ENCODE measurements at regions not wholly inside any gene's neighbourhood (a gene's known extent, or its start where the extent isn't known, plus 50 kb on each side); places are given as distances from the start of the nearest gene placed in this dataset.

- Mint-ChIP-seq H3K27me3 (ENCODE audit: low read depth, unreplicated experiment) (no peaks in the 10 kb centered on the region), H3K4me3 (ENCODE audit: unreplicated experiment) (no peak overlapping the region), H3K36me3 (ENCODE audit: low read depth, unreplicated experiment) (no peaks in the 10 kb centered on the region), H3K9me3 (ENCODE audit: unreplicated experiment) (no peaks in the 10 kb centered on the region), H3K4me1 (ENCODE audit: low read depth, unreplicated experiment) (no peaks in the 10 kb centered on the region), H3K27ac (ENCODE audit: unreplicated experiment) (no peak overlapping the region)
- H4K20me1 ChIP-seq (ENCODE audit: insufficient read depth, low read length) = no peaks in the 10 kb centered on the region
- H3K36me3 ChIP-seq (ENCODE audit: insufficient read depth, low read length) = no peaks in the 10 kb centered on the region
- H3K79me2 ChIP-seq (ENCODE audit: insufficient read depth, low read length) = no peaks in the 10 kb centered on the region
- no peak overlapping the region for H3K4me2 ChIP-seq (ENCODE audit: low read length)
- peaks cover 4% of the 10 kb centered on the region for H3K4me1 ChIP-seq (ENCODE audit: insufficient read depth, low read length)
- H3K27ac ChIP-seq (ENCODE audit: low read depth, low read length) = no peak overlapping the region
- FAIRE-seq = no peak
- H3K27me3 ChIP-seq (ENCODE audit: insufficient read depth, low read length) = no peaks in the 10 kb centered on the region
- no peak overlapping the region for H3K9ac ChIP-seq (ENCODE audit: low read length)
- H2AFZ ChIP-seq (ENCODE audit: low read depth, low read length) = no peak overlapping the region
- H3K4me3 ChIP-seq (ENCODE audit: insufficient read depth, low read depth, low read length) = no peak overlapping the region
- no peaks in the 10 kb centered on the region for H3K9me3 ChIP-seq (ENCODE audit: insufficient read depth, low read depth, low read length)
- DNase-seq (ENCODE audit: low read depth) = no peak
- TF ChIP-seq, protein P1, sequence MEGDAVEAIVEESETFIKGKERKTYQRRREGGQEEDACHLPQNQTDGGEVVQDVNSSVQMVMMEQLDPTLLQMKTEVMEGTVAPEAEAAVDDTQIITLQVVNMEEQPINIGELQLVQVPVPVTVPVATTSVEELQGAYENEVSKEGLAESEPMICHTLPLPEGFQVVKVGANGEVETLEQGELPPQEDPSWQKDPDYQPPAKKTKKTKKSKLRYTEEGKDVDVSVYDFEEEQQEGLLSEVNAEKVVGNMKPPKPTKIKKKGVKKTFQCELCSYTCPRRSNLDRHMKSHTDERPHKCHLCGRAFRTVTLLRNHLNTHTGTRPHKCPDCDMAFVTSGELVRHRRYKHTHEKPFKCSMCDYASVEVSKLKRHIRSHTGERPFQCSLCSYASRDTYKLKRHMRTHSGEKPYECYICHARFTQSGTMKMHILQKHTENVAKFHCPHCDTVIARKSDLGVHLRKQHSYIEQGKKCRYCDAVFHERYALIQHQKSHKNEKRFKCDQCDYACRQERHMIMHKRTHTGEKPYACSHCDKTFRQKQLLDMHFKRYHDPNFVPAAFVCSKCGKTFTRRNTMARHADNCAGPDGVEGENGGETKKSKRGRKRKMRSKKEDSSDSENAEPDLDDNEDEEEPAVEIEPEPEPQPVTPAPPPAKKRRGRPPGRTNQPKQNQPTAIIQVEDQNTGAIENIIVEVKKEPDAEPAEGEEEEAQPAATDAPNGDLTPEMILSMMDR (IDR thresholded peaks at IDR 0.05; ENCODE audit: insufficient read depth, low read depth, low read length) = no peak
- TF ChIP-seq EZH2 (IDR thresholded peaks at IDR 0.05; ENCODE audit: insufficient read depth, low read length) = no peak
Measured at GRCh38 chr4:96094183-96094582, 254.3 kb downstream of the PDHA2 start.

- Histone ChIP-seq H3K27me3 (ENCODE audit: insufficient read depth, low read length) (no peaks in the 10 kb centered on the region), H3K4me3 (ENCODE audit: insufficient read depth, low read depth, low read length) (no peak overlapping the region), H2AFZ (ENCODE audit: low read depth, low read length) (peak overlapping the region; percentile 18), H3K4me1 (ENCODE audit: insufficient read depth, low read length) (peaks cover 5% of the 10 kb centered on the region), H3K9ac (ENCODE audit: low read length) (peak overlapping the region; percentile 8), H3K9me3 (ENCODE audit: insufficient read depth, low read depth, low read length) (no peaks in the 10 kb centered on the region), H3K27ac (ENCODE audit: low read depth, low read length) (peak overlapping the region; percentile 35), H3K36me3 (ENCODE audit: insufficient read depth, low read length) (no peaks in the 10 kb centered on the region), H3K79me2 (ENCODE audit: insufficient read depth, low read length) (no peaks in the 10 kb centered on the region), H3K4me2 (ENCODE audit: low read length) (peak overlapping the region; percentile 31), H4K20me1 (ENCODE audit: insufficient read depth, low read length) (no peaks in the 10 kb centered on the region)
- DNase-seq (ENCODE audit: low read depth) (peak; percentile 84), FAIRE-seq (no peak)
- no peaks in the 10 kb centered on the region for H3K36me3 Mint-ChIP-seq (ENCODE audit: low read depth, unreplicated experiment)
- no peaks in the 10 kb centered on the region for H3K9me3 Mint-ChIP-seq (ENCODE audit: unreplicated experiment)
- H3K4me1 Mint-ChIP-seq (ENCODE audit: low read depth, unreplicated experiment) = no peaks in the 10 kb centered on the region
- no peaks in the 10 kb centered on the region for H3K27me3 Mint-ChIP-seq (ENCODE audit: low read depth, unreplicated experiment)
- no peak overlapping the region for H3K4me3 Mint-ChIP-seq (ENCODE audit: unreplicated experiment)
- H3K27ac Mint-ChIP-seq (ENCODE audit: unreplicated experiment) = no peak overlapping the region
- TF ChIP-seq, protein P1 (IDR thresholded peaks at IDR 0.05; ENCODE audit: insufficient read depth, low read depth, low read length) = no peak
- no peak for TF ChIP-seq EZH2 (IDR thresholded peaks at IDR 0.05; ENCODE audit: insufficient read depth, low read length)
Measured at GRCh38 chr4:96097040-96097607, 257.2 kb downstream of the PDHA2 start.

- no peaks in the 10 kb centered on the region for H3K4me1 Mint-ChIP-seq (ENCODE audit: low read depth, unreplicated experiment)
- no peaks in the 10 kb centered on the region for H4K20me1 ChIP-seq (ENCODE audit: insufficient read depth, low read length)
- H3K36me3 ChIP-seq (ENCODE audit: insufficient read depth, low read length) = no peaks in the 10 kb centered on the region
- H3K9ac ChIP-seq (ENCODE audit: low read length) = peak overlapping the region; percentile 8
- DNase-seq (ENCODE audit: low read depth) = no peak
- H3K27me3 Mint-ChIP-seq (ENCODE audit: low read depth, unreplicated experiment) = no peaks in the 10 kb centered on the region
- FAIRE-seq = no peak
- no peak overlapping the region for H2AFZ ChIP-seq (ENCODE audit: low read depth, low read length)
- no peaks in the 10 kb centered on the region for H3K36me3 Mint-ChIP-seq (ENCODE audit: low read depth, unreplicated experiment)
- no peak overlapping the region for H3K4me3 Mint-ChIP-seq (ENCODE audit: unreplicated experiment)
- H3K27ac ChIP-seq (ENCODE audit: low read depth, low read length) = peak overlapping the region; percentile 35
- peak overlapping the region; percentile 31 for H3K4me2 ChIP-seq (ENCODE audit: low read length)
- H3K27ac Mint-ChIP-seq (ENCODE audit: unreplicated experiment) = no peak overlapping the region
- no peak overlapping the region for H3K4me3 ChIP-seq (ENCODE audit: insufficient read depth, low read depth, low read length)
- H3K9me3 Mint-ChIP-seq (ENCODE audit: unreplicated experiment) = no peaks in the 10 kb centered on the region
- no peak for TF ChIP-seq EZH2 (IDR thresholded peaks at IDR 0.05; ENCODE audit: insufficient read depth, low read length)
- TF ChIP-seq, protein P1 (IDR thresholded peaks at IDR 0.05; ENCODE audit: insufficient read depth, low read depth, low read length) = no peak
- no peaks in the 10 kb centered on the region for H3K9me3 ChIP-seq (ENCODE audit: insufficient read depth, low read depth, low read length)
- peaks cover 9% of the 10 kb centered on the region for H3K4me1 ChIP-seq (ENCODE audit: insufficient read depth, low read length)
- H3K27me3 ChIP-seq (ENCODE audit: insufficient read depth, low read length) = no peaks in the 10 kb centered on the region
- no peaks in the 10 kb centered on the region for H3K79me2 ChIP-seq (ENCODE audit: insufficient read depth, low read length)
Measured at GRCh38 chr4:96097693-96098092, 257.8 kb downstream of the PDHA2 start.
